ENCODE measurements at regions not wholly inside any gene's neighbourhood (a gene's known extent, or its start where the extent isn't known, plus 50 kb on each side); places are given as distances from the start of the nearest gene placed in this dataset.

- Mint-ChIP-seq H3K27ac (no peak overlapping the region), H3K9me3 (no peaks in the 10 kb centered on the region), H3K27me3 (peaks cover 33 to 57% of the 10 kb centered on the region in 2 donors), H3K4me1 (ENCODE audit: low read depth in 2 of 2) (peaks cover 0 to 4% of the 10 kb centered on the region in 2 donors), H3K4me3 (no peak overlapping the region), H3K36me3 (no peaks in the 10 kb centered on the region)
- ATAC-seq: peak; percentile 28 to 34
- no peak for DNase-seq (ENCODE audit: low spot score)
Observed at GRCh38 chr1:22362626-22363402, 88.8 kb upstream of the ZBTB40 start.

GRCh38 chr1:22363403-22364325, 88.0 kb upstream of the ZBTB40 start:
- Mint-ChIP-seq H3K27ac (no peak overlapping the region), H3K4me3 (no peak overlapping the region), H3K36me3 (no peaks in the 10 kb centered on the region), H3K27me3 (peaks cover 30 to 57% of the 10 kb centered on the region in 2 donors), H3K9me3 (no peaks in the 10 kb centered on the region), H3K4me1 (ENCODE audit: low read depth in 2 of 2) (peaks cover 0 to 4% of the 10 kb centered on the region in 2 donors)
- DNase-seq (ENCODE audit: low spot score) (no peak), ATAC-seq (no peak)

- no peak for ATAC-seq
- peaks cover 31 to 61% of the 10 kb centered on the region in 2 donors for H3K27me3 Mint-ChIP-seq
- DNase-seq (ENCODE audit: low spot score): no peak
- H3K4me1 Mint-ChIP-seq (ENCODE audit: low read depth in 2 of 2): peaks cover 0 to 4% of the 10 kb centered on the region in 2 donors
- H3K4me3 Mint-ChIP-seq: no peak overlapping the region
- no peaks in the 10 kb centered on the region for H3K36me3 Mint-ChIP-seq
- no peak overlapping the region for H3K27ac Mint-ChIP-seq
- no peaks in the 10 kb centered on the region for H3K9me3 Mint-ChIP-seq
Observed at GRCh38 chr1:22364326-22364650, 87.4 kb upstream of the ZBTB40 start.

- ATAC-seq: no peak
Observed at GRCh38 chr1:22364764-22365163, 86.9 kb upstream of the ZBTB40 start.

GRCh38 chr1:22365331-22366295, 86.0 kb upstream of the ZBTB40 start:
- DNase-seq (ENCODE audit: low spot score) (no peak), ATAC-seq (no peak)
- Mint-ChIP-seq H3K9me3 (no peaks in the 10 kb centered on the region), H3K4me3 (no peak overlapping the region), H3K27ac (no peak overlapping the region), H3K36me3 (no peaks in the 10 kb centered on the region), H3K27me3 (peaks cover 24 to 56% of the 10 kb centered on the region in 2 donors), H3K4me1 (ENCODE audit: low read depth in 2 of 2) (no peaks in the 10 kb centered on the region)

More at GRCh38 chr1:22364764-22365163, 86.9 kb upstream of the ZBTB40 start:
- Mint-ChIP-seq H3K27me3 (peaks cover 26 to 56% of the 10 kb centered on the region in 2 donors), H3K4me1 (ENCODE audit: low read depth in 2 of 2) (peaks cover 0 to under 1% of the 10 kb centered on the region in 2 donors), H3K27ac (no peak overlapping the region), H3K9me3 (no peaks in the 10 kb centered on the region), H3K4me3 (no peak overlapping the region), H3K36me3 (no peaks in the 10 kb centered on the region)
- no peak for DNase-seq (ENCODE audit: low spot score)

- H3K27me3 Mint-ChIP-seq: peaks cover 23 to 52% of the 10 kb centered on the region in 2 donors
- H3K4me1 Mint-ChIP-seq (ENCODE audit: low read depth in 2 of 2): no peaks in the 10 kb centered on the region
- ATAC-seq (no peak), DNase-seq (ENCODE audit: low spot score) (no peak)
- H3K36me3 Mint-ChIP-seq: no peaks in the 10 kb centered on the region
- no peak overlapping the region for H3K4me3 Mint-ChIP-seq
- no peaks in the 10 kb centered on the region for H3K9me3 Mint-ChIP-seq
- H3K27ac Mint-ChIP-seq: no peak overlapping the region
Observed at GRCh38 chr1:22366346-22366745, 85.3 kb upstream of the ZBTB40 start.

GRCh38 chr1:22368125-22368524, 83.5 kb upstream of the ZBTB40 start:
- no peak overlapping the region for H3K4me3 Mint-ChIP-seq
- H3K9me3 Mint-ChIP-seq: no peaks in the 10 kb centered on the region
- ATAC-seq (no peak), DNase-seq (ENCODE audit: low spot score) (no peak)
- no peaks in the 10 kb centered on the region for H3K4me1 Mint-ChIP-seq (ENCODE audit: low read depth in 2 of 2)
- H3K27ac Mint-ChIP-seq: no peak overlapping the region
- peaks cover 26 to 51% of the 10 kb centered on the region in 2 donors for H3K27me3 Mint-ChIP-seq
- H3K36me3 Mint-ChIP-seq: no peaks in the 10 kb centered on the region

GRCh38 chr1:22369294-22370189, 82.1 kb upstream of the ZBTB40 start:
- H3K4me1 Mint-ChIP-seq (ENCODE audit: low read depth in 2 of 2): no peaks in the 10 kb centered on the region
- no peak overlapping the region for H3K4me3 Mint-ChIP-seq
- ATAC-seq (no peak), DNase-seq (ENCODE audit: low spot score) (no peak)
- no peak overlapping the region for H3K27ac Mint-ChIP-seq
- no peaks in the 10 kb centered on the region for H3K36me3 Mint-ChIP-seq
- H3K27me3 Mint-ChIP-seq: peaks cover 27 to 37% of the 10 kb centered on the region in 2 donors
- no peaks in the 10 kb centered on the region for H3K9me3 Mint-ChIP-seq

- DNase-seq (ENCODE audit: low spot score) (no peak), ATAC-seq (no peak)
- no peak overlapping the region for H3K4me3 Mint-ChIP-seq
- H3K27ac Mint-ChIP-seq: no peak overlapping the region
- H3K9me3 Mint-ChIP-seq: no peaks in the 10 kb centered on the region
- H3K4me1 Mint-ChIP-seq (ENCODE audit: low read depth in 2 of 2): no peaks in the 10 kb centered on the region
- H3K36me3 Mint-ChIP-seq: no peaks in the 10 kb centered on the region
- peaks cover 27 to 35% of the 10 kb centered on the region in 2 donors for H3K27me3 Mint-ChIP-seq
Observed at GRCh38 chr1:22370190-22370498, 81.5 kb upstream of the ZBTB40 start.

GRCh38 chr1:22371408-22371807, 80.2 kb upstream of the ZBTB40 start:
- Mint-ChIP-seq H3K4me1 (ENCODE audit: low read depth in 2 of 2) (no peaks in the 10 kb centered on the region), H3K27ac (no peak overlapping the region), H3K36me3 (no peaks in the 10 kb centered on the region), H3K27me3 (peaks cover 27 to 28% of the 10 kb centered on the region in 2 donors), H3K4me3 (no peak overlapping the region), H3K9me3 (no peaks in the 10 kb centered on the region)
- DNase-seq (ENCODE audit: low spot score) (no peak), ATAC-seq (no peak)

GRCh38 chr1:22373252-22373651, 78.4 kb upstream of the ZBTB40 start:
- Mint-ChIP-seq H3K27me3 (peaks cover 19% of the 10 kb centered on the region in 2 donors), H3K27ac (no peak overlapping the region)
- no peak for DNase-seq (ENCODE audit: low spot score)

GRCh38 chr1:22374001-22374400, 77.7 kb upstream of the ZBTB40 start:
- H3K4me3 Mint-ChIP-seq: no peak overlapping the region
- ATAC-seq (no peak), DNase-seq (ENCODE audit: low spot score) (no peak)
- no peak overlapping the region for H3K27ac Mint-ChIP-seq
- no peaks in the 10 kb centered on the region for H3K9me3 Mint-ChIP-seq
- H3K36me3 Mint-ChIP-seq: no peaks in the 10 kb centered on the region
- H3K4me1 Mint-ChIP-seq (ENCODE audit: low read depth in 2 of 2): no peaks in the 10 kb centered on the region
- peaks cover 12 to 15% of the 10 kb centered on the region in 2 donors for H3K27me3 Mint-ChIP-seq

More at GRCh38 chr1:22373252-22373651, 78.4 kb upstream of the ZBTB40 start:
- Mint-ChIP-seq H3K36me3 (no peaks in the 10 kb centered on the region), H3K9me3 (no peaks in the 10 kb centered on the region), H3K4me1 (ENCODE audit: low read depth in 2 of 2) (no peaks in the 10 kb centered on the region), H3K4me3 (no peak overlapping the region)
- ATAC-seq: no peak
